Pancreas (tissue), 10 donors: ENCODE measurements at regions not wholly inside any gene's neighbourhood (a gene's known extent, or its start where the extent isn't known, plus 50 kb on each side); places are given as distances from the start of the nearest gene placed in this dataset.

Source experiments
- ATAC-seq, 4 donors: fragments of 200-7000 bp; cut with Tn5 transposase; one replicate each; pipeline versions ENCODE4 v1.8.0 to v1.9.1; 2020; ENCODE audit warnings: mild to moderate bottlenecking in 4 of 4, moderate library complexity in 4 of 4
- DNase-seq, 6 donors: peaks; one replicate each; pipeline ENCODE4 v3.0.0-alpha.2; 2020
- FAIRE-seq: peaks from 2 replicates; lab custom pipeline; 2012; peaks lifted over from hg19 to GRCh38; lab: Jason Lieb, UNC
- H3K27ac ChIP-seq, 4 donors: fragments of 200-600 bp; sonication (generic); 1 replicate in 3 of 4; 2 replicates in 1 of 4; pipeline versions ENCODE4 v1.5.0 to v1.8.0; 2020
- H3K27me3 ChIP-seq, 4 donors: fragments of 200-600 bp; one replicate each; pipeline ENCODE4 v1.8.0; 2021
- H3K36me3 ChIP-seq, 3 donors: fragments of 200-600 bp; sonication (generic) in 1 of 3; one replicate each; pipeline versions ENCODE4 v1.5.0 to v1.8.0; 2020 to 2021
- H3K4me1 ChIP-seq, 3 donors: fragments of 200-600 bp; one replicate each; pipeline ENCODE4 v1.8.0; 2021
- H3K4me3 ChIP-seq, 4 donors: fragments of 200-600 bp; sonication (generic) in 2 of 4; one replicate each; pipeline versions ENCODE4 v1.5.0 to v1.8.0; 2020 to 2021
- H3K9me3 ChIP-seq, 4 donors: fragments of 200-600 bp; one replicate each; pipeline ENCODE4 v1.8.0; 2021
- WGBS, 2 donors: extraction: QIAGEN DNeasy Blood & Tissue Kit; methylation state at CpG; one replicate each; pipeline ENCODE4 v1.1.7; 2013; 5-methylcytosine and 5-hydroxymethylcytosine counted together
- intact Hi-C, 3 donors: fragments of 100-400 bp; cut with DNase I; formaldehyde crosslinking; loops; one replicate each; pipeline versions ENCODE4 v1.11.1 to v1.14.2; 2022
- TF ChIP-seq, protein P1 (sequence below), 4 donors: fragments of 200-600 bp; sonication (generic) in 3 of 4; IDR thresholded peaks; one replicate each; pipeline versions ENCODE4 v1.5.0 to v1.8.0; 2021; ENCODE audit warnings: antibody characterized with exemption in 4 of 4
- donor health status: healthy with polysubstance abuse.
- donor health status: DM: no; HTN: no; CAD: no; lungs with moderate emphysema.
- donor health status: DM: no; HTN: no; CAD: no.
- donor health status: control.
- donor health status: control.
- donor health status: Bipolar disorder and iron deficiency.
- donor health status: DM: yes; HTN: yes; CAD: no.
- donor health status: DM: no; HTN: no; CAD: no.
- donor health status: DM: no; HTN: no; CAD: no.
- donor health status: DM: yes; HTN: yes; CAD: no.

DNA sequence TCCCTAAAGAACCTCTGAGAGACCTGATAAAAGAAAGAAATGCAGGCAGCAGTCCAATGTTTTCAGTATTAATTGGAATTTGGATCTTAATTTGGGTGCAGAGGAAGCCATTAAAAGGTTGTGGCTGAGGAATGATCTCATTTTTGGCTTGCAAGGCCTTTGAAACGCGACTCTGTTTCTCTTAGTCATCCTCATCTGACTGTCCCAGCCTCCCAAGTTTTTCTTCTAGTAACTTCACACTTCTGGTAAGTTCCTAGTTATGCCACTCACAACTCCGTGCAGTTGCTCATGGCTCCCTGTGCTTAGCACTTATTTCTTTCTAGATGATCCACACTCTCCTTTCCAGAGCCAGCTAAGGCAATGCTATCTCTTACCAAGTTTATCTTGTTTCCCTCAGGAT lies 147.4 kb upstream of the USP24 start:
- intact Hi-C loops = no loop called here
- H3K4me3 ChIP-seq = no peak overlapping the region
- TF ChIP-seq, protein P1, sequence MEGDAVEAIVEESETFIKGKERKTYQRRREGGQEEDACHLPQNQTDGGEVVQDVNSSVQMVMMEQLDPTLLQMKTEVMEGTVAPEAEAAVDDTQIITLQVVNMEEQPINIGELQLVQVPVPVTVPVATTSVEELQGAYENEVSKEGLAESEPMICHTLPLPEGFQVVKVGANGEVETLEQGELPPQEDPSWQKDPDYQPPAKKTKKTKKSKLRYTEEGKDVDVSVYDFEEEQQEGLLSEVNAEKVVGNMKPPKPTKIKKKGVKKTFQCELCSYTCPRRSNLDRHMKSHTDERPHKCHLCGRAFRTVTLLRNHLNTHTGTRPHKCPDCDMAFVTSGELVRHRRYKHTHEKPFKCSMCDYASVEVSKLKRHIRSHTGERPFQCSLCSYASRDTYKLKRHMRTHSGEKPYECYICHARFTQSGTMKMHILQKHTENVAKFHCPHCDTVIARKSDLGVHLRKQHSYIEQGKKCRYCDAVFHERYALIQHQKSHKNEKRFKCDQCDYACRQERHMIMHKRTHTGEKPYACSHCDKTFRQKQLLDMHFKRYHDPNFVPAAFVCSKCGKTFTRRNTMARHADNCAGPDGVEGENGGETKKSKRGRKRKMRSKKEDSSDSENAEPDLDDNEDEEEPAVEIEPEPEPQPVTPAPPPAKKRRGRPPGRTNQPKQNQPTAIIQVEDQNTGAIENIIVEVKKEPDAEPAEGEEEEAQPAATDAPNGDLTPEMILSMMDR (IDR thresholded peaks at IDR 0.05) = no peak
- no peak overlapping the region for H3K27ac ChIP-seq
- H3K36me3 ChIP-seq = no peaks in the 10 kb centered on the region
- ATAC-seq (peak in 2 of 4 donors; percentile 46 to 57), DNase-seq (no peak), FAIRE-seq (no peak)
- H3K9me3 ChIP-seq = no peaks in the 10 kb centered on the region
- WGBS, 2 donors = 67 to 78% methylated on average over 3 of the region's 3 CpGs
- H3K27me3 ChIP-seq = no peaks in the 10 kb centered on the region
- no peaks in the 10 kb centered on the region for H3K4me1 ChIP-seq

DNA sequence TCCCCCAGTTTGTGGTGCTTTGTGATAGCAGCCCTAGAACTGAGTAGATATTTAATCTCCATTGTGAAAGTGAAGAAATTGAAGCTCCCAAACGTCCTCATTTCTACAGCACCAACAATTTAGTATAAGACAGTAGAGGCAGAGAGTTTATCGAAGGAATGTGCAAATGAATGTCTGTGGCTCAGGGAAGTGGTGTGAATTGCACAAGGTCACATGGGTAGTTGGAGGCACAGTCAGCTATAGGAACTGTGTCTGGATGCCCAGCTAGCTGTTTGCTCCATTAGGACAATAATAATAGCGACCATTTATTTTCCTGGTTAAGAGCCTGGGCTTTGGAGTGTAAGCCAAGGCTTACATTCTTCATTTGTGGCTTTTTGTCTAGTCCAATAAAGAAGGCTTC lies 144.4 kb upstream of the USP24 start:
- ATAC-seq = no peak
- 65 to 72% methylated on average over 3 of the region's 3 CpGs for WGBS, 2 donors

GRCh38 chr1:55358581-55358980 lies 143.4 kb upstream of the USP24 start:
- Histone ChIP-seq H3K9me3 (no peaks in the 10 kb centered on the region), H3K4me1 (no peaks in the 10 kb centered on the region), H3K27ac (no peak overlapping the region), H3K36me3 (no peaks in the 10 kb centered on the region), H3K27me3 (no peaks in the 10 kb centered on the region), H3K4me3 (no peak overlapping the region)
- FAIRE-seq (no peak), DNase-seq (no peak), ATAC-seq (no peak)
- intact Hi-C loops = no loop called here
- TF ChIP-seq, protein P1 (IDR thresholded peaks at IDR 0.05) = no peak

More for the DNA sequence above, 144.4 kb upstream of the USP24 start:
- Histone ChIP-seq H3K27me3 (no peaks in the 10 kb centered on the region), H3K36me3 (no peaks in the 10 kb centered on the region), H3K4me3 (no peak overlapping the region), H3K4me1 (no peaks in the 10 kb centered on the region), H3K27ac (no peak overlapping the region), H3K9me3 (no peaks in the 10 kb centered on the region)
- DNase-seq (no peak), FAIRE-seq (no peak)
- TF ChIP-seq, protein P1 (IDR thresholded peaks at IDR 0.05) = no peak
- intact Hi-C loops = no loop called here

- Histone ChIP-seq H3K4me3 (no peak overlapping the region), H3K27ac (no peak overlapping the region), H3K27me3 (no peaks in the 10 kb centered on the region), H3K4me1 (no peaks in the 10 kb centered on the region), H3K36me3 (no peaks in the 10 kb centered on the region), H3K9me3 (no peaks in the 10 kb centered on the region)
- TF ChIP-seq, protein P1 (IDR thresholded peaks at IDR 0.05) = no peak
- intact Hi-C loops = no loop called here
- ATAC-seq (no peak), FAIRE-seq (no peak), DNase-seq (no peak)
- 70 to 71% methylated on average over 4 of the region's 4 CpGs for WGBS, 2 donors
Measured at GRCh38 chr1:55355549-55355948, 140.4 kb upstream of the USP24 start.

GRCh38 chr1:55353707-55354620 lies 138.8 kb upstream of the USP24 start:
- Histone ChIP-seq H3K4me1 (no peaks in the 10 kb centered on the region), H3K27me3 (no peaks in the 10 kb centered on the region), H3K9me3 (no peaks in the 10 kb centered on the region), H3K4me3 (no peak overlapping the region), H3K36me3 (no peaks in the 10 kb centered on the region), H3K27ac (no peak overlapping the region)
- FAIRE-seq (no peak), ATAC-seq (no peak), DNase-seq (no peak)
- TF ChIP-seq, protein P1 (IDR thresholded peaks at IDR 0.05) = no peak
- intact Hi-C loops = no loop called here
- 71 to 73% methylated on average over 10 of the region's 10 CpGs for WGBS, 2 donors
